ENCODE measurements at regions not wholly inside any gene's neighbourhood (a gene's known extent, or its start where the extent isn't known, plus 50 kb on each side); places are given as distances from the start of the nearest gene placed in this dataset.

DNA sequence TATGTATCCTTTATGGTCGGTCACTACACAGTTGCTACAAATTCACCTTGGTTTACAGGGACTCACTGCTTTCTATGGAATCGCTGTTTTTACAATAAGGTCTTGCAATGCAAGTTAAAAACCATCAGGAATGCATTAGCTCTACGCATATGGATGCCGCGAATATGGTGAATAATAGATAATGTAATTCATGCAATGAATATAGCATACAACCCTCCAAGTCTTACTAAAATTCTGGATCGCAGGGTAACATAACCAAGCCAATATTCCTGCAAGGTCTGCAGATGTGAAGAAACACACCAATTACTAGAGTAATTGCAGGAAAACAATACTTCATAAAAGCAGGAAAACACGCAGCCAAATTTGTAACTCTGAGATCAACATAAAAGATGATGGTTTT, 75.6 kb upstream of the BACE2 start:
- TF ChIP-seq, protein P1, sequence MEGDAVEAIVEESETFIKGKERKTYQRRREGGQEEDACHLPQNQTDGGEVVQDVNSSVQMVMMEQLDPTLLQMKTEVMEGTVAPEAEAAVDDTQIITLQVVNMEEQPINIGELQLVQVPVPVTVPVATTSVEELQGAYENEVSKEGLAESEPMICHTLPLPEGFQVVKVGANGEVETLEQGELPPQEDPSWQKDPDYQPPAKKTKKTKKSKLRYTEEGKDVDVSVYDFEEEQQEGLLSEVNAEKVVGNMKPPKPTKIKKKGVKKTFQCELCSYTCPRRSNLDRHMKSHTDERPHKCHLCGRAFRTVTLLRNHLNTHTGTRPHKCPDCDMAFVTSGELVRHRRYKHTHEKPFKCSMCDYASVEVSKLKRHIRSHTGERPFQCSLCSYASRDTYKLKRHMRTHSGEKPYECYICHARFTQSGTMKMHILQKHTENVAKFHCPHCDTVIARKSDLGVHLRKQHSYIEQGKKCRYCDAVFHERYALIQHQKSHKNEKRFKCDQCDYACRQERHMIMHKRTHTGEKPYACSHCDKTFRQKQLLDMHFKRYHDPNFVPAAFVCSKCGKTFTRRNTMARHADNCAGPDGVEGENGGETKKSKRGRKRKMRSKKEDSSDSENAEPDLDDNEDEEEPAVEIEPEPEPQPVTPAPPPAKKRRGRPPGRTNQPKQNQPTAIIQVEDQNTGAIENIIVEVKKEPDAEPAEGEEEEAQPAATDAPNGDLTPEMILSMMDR (IDR thresholded peaks at IDR 0.05), result no peak
- no peak for TF ChIP-seq POLR2AphosphoS5 (IDR thresholded peaks at IDR 0.05)
